Gastrocnemius medialis (tissue), 4 donors: ENCODE measurements at regions not wholly inside any gene's neighbourhood (a gene's known extent, or its start where the extent isn't known, plus 50 kb on each side); places are given as distances from the start of the nearest gene placed in this dataset.

Experiments used
- ATAC-seq, 2 donors: fragments of 150-250 bp; one replicate each; pipeline ENCODE4 v1.9.1; 2016
- DNase-seq, 2 donors: peaks; one replicate each; pipeline ENCODE4 v3.0.0-alpha.2; 2019
- H3K27ac ChIP-seq, 4 donors: fragments of 200-600 bp; sonication (generic); 1 replicate in 1 of 4; 2 replicates in 3 of 4; pipeline ENCODE4 v1.5.1; 2016 to 2018; ENCODE audit warnings: mild to moderate bottlenecking in 2 of 4, moderate library complexity in 1 of 4
- H3K27me3 ChIP-seq, 3 donors: fragments of 200-600 bp; sonication (generic) in 2 of 3; 1 replicate in 1 of 3; 2 replicates in 2 of 3; pipeline versions ENCODE4 v1.5.1 to v1.6.0; 2016 to 2019; ENCODE audit warnings: mild to moderate bottlenecking in 1 of 3, moderate library complexity in 1 of 3
- H3K36me3 ChIP-seq, 2 donors: fragments of 200-600 bp; sonication (generic) in 1 of 2; one replicate each; pipeline ENCODE4 v1.5.1; 2017 to 2018
- H3K4me1 ChIP-seq, 2 donors: fragments of 200-600 bp; sonication (generic) in 1 of 2; one replicate each; pipeline ENCODE4 v1.5.1; 2016 to 2017; ENCODE audit warnings: mild to moderate bottlenecking in 2 of 2
- H3K4me3 ChIP-seq, 4 donors: fragments of 200-600 bp; sonication (generic) in 3 of 4; 1 replicate in 1 of 4; 2 replicates in 3 of 4; pipeline ENCODE4 v1.5.1; 2016 to 2019; ENCODE audit warnings: mild to moderate bottlenecking in 2 of 4
- H3K9me3 ChIP-seq, 3 donors: fragments of 200-600 bp; sonication (generic) in 2 of 3; 1 replicate in 1 of 3; 2 replicates in 2 of 3; pipeline ENCODE4 v1.5.1; 2016 to 2019
- CTCF ChIP-seq, 5 experiments: fragments of 450-650 bp in 3 of 5; fragments of 200-600 bp in 2 of 5; sonication (generic) in 2 of 5; IDR thresholded peaks in 4 of 5; conservative IDR thresholded peaks in 1 of 5; 1 replicate in 4 of 5; 2 replicates in 1 of 5; pipeline ENCODE4 v1.5.1; 2016 to 2019; ENCODE audit warnings: antibody characterized with exemption in 5 of 5, mild to moderate bottlenecking in 3 of 5, moderate library complexity in 3 of 5
- POLR2A ChIP-seq, 2 donors: fragments of 450-650 bp; IDR thresholded peaks; one replicate each; pipeline ENCODE4 v1.6.1; 2017; ENCODE audit warnings: antibody characterized with exemption in 2 of 2, mild to moderate bottlenecking in 2 of 2, moderate library complexity in 2 of 2
- in situ Hi-C, 4 donors: fragments of 200-750 bp; cut with MboI; loops; one replicate each; pipeline versions ENCODE4 v1.15.0 to v1.8.0; 2017; ENCODE audit warnings: low sequenced_read_pairs in 4 of 4
- intact Hi-C: fragments of 100-400 bp; cut with DNase I; formaldehyde crosslinking; loops from one replicate; pipeline ENCODE4 v1.15.1; 2023; ENCODE audit warnings: low total_unique reads

GRCh38 chr2:236673823-236674185 is 104.2 kb downstream of the ACKR3 start:
- intact Hi-C loops, result no loop called here
- ATAC-seq (no peak), DNase-seq (no peak)
- H3K36me3 ChIP-seq, result no peaks in the 10 kb centered on the region
- in situ Hi-C loops, result no loop called here
- no peak overlapping the region for H3K27ac ChIP-seq
- TF ChIP-seq CTCF (IDR thresholded peaks at IDR 0.05 in 4 of 5, conservative IDR thresholded peaks at IDR 0.05 in 1 of 5) (no peak), POLR2A (IDR thresholded peaks at IDR 0.05) (no peak)
- H3K4me1 ChIP-seq, result peaks cover 17 to 20% of the 10 kb centered on the region in 2 donors
- H3K4me3 ChIP-seq, result no peak overlapping the region
- no peaks in the 10 kb centered on the region for H3K27me3 ChIP-seq
- H3K9me3 ChIP-seq, result no peaks in the 10 kb centered on the region

GRCh38 chr2:236674238-236674637 is 104.6 kb downstream of the ACKR3 start:
- H3K4me1 ChIP-seq, result peaks cover 17 to 20% of the 10 kb centered on the region in 2 donors
- no peaks in the 10 kb centered on the region for H3K9me3 ChIP-seq
- TF ChIP-seq CTCF (IDR thresholded peaks at IDR 0.05 in 4 of 5, conservative IDR thresholded peaks at IDR 0.05 in 1 of 5) (no peak), POLR2A (IDR thresholded peaks at IDR 0.05) (no peak)
- intact Hi-C loops (no loop called here), in situ Hi-C loops (no loop called here)
- no peak for DNase-seq
- ATAC-seq, result no peak
- no peak overlapping the region for H3K27ac ChIP-seq
- H3K27me3 ChIP-seq, result no peaks in the 10 kb centered on the region
- no peak overlapping the region for H3K4me3 ChIP-seq
- H3K36me3 ChIP-seq, result no peaks in the 10 kb centered on the region

- Histone ChIP-seq H3K4me3 (no peak overlapping the region), H3K9me3 (no peaks in the 10 kb centered on the region), H3K4me1 (peaks cover 17 to 20% of the 10 kb centered on the region in 2 donors), H3K36me3 (no peaks in the 10 kb centered on the region), H3K27ac (no peak overlapping the region), H3K27me3 (no peaks in the 10 kb centered on the region)
- DNase-seq (no peak), ATAC-seq (no peak)
- TF ChIP-seq POLR2A (IDR thresholded peaks at IDR 0.05) (no peak), CTCF (IDR thresholded peaks at IDR 0.05 in 4 of 5, conservative IDR thresholded peaks at IDR 0.05 in 1 of 5) (no peak)
- intact Hi-C loops, result no loop called here
- in situ Hi-C loops, result no loop called here
These were observed 105.0 kb downstream of the ACKR3 start for GRCh38 chr2:236674646-236675045.

GRCh38 chr2:236675051-236675450 is 105.4 kb downstream of the ACKR3 start:
- no peak for TF ChIP-seq CTCF (IDR thresholded peaks at IDR 0.05 in 4 of 5, conservative IDR thresholded peaks at IDR 0.05 in 1 of 5)
- no peak for TF ChIP-seq POLR2A (IDR thresholded peaks at IDR 0.05)
- DNase-seq (no peak), ATAC-seq (no peak)
- in situ Hi-C loops (no loop called here), intact Hi-C loops (no loop called here)
- no peaks in the 10 kb centered on the region for H3K9me3 ChIP-seq
- H3K4me3 ChIP-seq, result no peak overlapping the region
- H3K27ac ChIP-seq, result no peak overlapping the region
- H3K36me3 ChIP-seq, result no peaks in the 10 kb centered on the region
- H3K4me1 ChIP-seq, result peaks cover 17 to 20% of the 10 kb centered on the region in 2 donors
- no peaks in the 10 kb centered on the region for H3K27me3 ChIP-seq

GRCh38 chr2:236675526-236675925 is 105.9 kb downstream of the ACKR3 start:
- Histone ChIP-seq H3K9me3 (no peaks in the 10 kb centered on the region), H3K4me3 (no peak overlapping the region), H3K27me3 (no peaks in the 10 kb centered on the region), H3K4me1 (peaks cover 17 to 20% of the 10 kb centered on the region in 2 donors), H3K27ac (no peak overlapping the region), H3K36me3 (no peaks in the 10 kb centered on the region)
- in situ Hi-C loops, result no loop called here
- intact Hi-C loops, result no loop called here
- no peak for DNase-seq
- no peak for TF ChIP-seq CTCF (IDR thresholded peaks at IDR 0.05 in 4 of 5, conservative IDR thresholded peaks at IDR 0.05 in 1 of 5)
- no peak for TF ChIP-seq POLR2A (IDR thresholded peaks at IDR 0.05)
- no peak for ATAC-seq
